Right cardiac atrium (tissue), 5 donors: ENCODE measurements at regions not wholly inside any gene's neighbourhood (a gene's known extent, or its start where the extent isn't known, plus 50 kb on each side); places are given as distances from the start of the nearest gene placed in this dataset.
"Not testable (repeated sequence)": the region's sequence is repeated elsewhere in the genome, so short reads cannot be mapped to it uniquely, and the experiment has no call there.

Experiments
- ATAC-seq, 2 donors: fragments of 200-7000 bp; cut with Tn5 transposase; one replicate each; pipeline versions ENCODE4 v1.8.0 to v1.9.1; 2020; ENCODE audit warnings: moderate library complexity in 2 of 2, mild to moderate bottlenecking in 1 of 2
- DNase-seq, 3 donors: peaks; one replicate each; pipeline ENCODE4 v3.0.0-alpha.2; 2020
- H3K27ac ChIP-seq: one replicate; pipeline ENCODE4 v1.5.1; 2013; ENCODE audit warnings: mild to moderate bottlenecking, low read length, control low read depth, moderate library complexity
- H3K27me3 ChIP-seq: one replicate; pipeline ENCODE4 v1.6.1; 2013; ENCODE audit not compliant: control insufficient read depth, insufficient read depth
- H3K4me1 ChIP-seq: one replicate; pipeline ENCODE4 v1.6.1; 2013; ENCODE audit warnings: low read length; ENCODE audit not compliant: control insufficient read depth, insufficient read depth
- H3K4me3 ChIP-seq: one replicate; pipeline ENCODE4 v1.5.1; 2013; ENCODE audit warnings: low read length, control low read depth
- H3K9me3 ChIP-seq: one replicate; pipeline ENCODE4 v1.6.1; 2013; ENCODE audit warnings: low read length; ENCODE audit not compliant: control insufficient read depth
- WGBS: extraction: QIAGEN DNeasy Blood & Tissue Kit; methylation state at CpG from one replicate; pipeline ENCODE4 v1.1.7; 2013; 5-methylcytosine and 5-hydroxymethylcytosine counted together
- intact Hi-C, 4 donors: fragments of 100-400 bp; cut with DNase I; formaldehyde crosslinking; loops; one replicate each; pipeline versions ENCODE4 v1.11.0 to v1.14.0; 2022 to 2023
- donor health status: healthy with polysubstance abuse.
- donor health status: DM: no; HTN: yes; CAD: no.
- donor health status: DM: no; HTN: no; CAD: no.
- donor health status: DM: no; HTN: yes; CAD: no; lungs with severe emphysema.
- donor health status: DM: yes; HTN: yes; CAD: no.

DNA sequence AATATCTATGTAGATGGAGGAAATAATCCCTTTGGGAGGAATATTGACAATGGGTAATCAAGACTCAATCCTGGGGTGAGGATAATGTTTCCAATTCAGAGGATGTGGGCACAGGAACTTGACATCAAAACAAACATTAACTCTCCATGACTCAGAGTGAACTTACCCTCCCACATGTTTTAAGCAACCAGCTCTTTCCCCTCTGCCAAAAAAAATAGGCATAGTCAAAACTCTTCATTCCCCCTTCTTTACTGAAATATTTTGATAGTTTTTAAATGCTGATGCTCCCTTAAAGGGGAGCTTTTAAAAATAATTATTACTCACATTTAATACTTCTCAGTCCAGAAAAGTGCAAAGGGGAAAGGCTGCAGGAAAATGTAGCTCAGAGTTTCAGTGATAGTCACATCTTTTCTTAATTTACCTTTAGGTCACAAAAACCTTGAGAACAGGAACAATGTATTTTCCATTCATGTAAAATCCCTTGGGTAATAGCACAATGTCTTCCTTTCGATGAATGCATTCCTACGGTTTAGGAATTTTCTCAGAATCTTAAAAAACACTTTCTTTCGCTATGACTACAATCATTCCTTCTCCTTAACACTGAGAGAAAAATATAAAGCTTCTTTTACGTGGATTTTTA is 298.4 kb upstream of the GRAMD2B start:
- ATAC-seq (no peak), DNase-seq (no peak)
- Histone ChIP-seq H3K27ac (no peak overlapping the region), H3K9me3 (no peaks in the 10 kb centered on the region), H3K4me1 (no peaks in the 10 kb centered on the region), H3K27me3 (no peaks in the 10 kb centered on the region), H3K4me3 (no peak overlapping the region)
- WGBS = 55% methylated on average over 4 of the region's 4 CpGs
- intact Hi-C loops = no loop called here

DNA sequence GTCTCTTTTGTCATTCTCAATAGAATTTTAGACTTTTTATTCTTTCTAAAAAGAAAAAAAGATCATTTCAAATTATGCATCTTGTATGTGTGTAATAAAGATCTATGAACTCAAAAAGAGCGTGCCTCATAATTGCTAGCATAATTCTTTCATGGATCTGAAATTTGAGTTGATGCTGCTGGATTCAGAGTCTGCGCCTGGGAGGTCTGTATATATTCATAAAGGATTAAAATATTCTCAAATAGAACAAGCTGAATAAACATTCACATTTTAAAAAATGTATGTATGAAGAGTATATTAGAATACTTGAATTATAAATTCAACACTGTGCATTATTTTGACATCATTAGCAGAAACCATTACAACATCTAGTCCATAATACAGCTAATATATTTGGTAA is 297.8 kb upstream of the GRAMD2B start:
- H3K9me3 ChIP-seq = no peaks in the 10 kb centered on the region
- DNase-seq (no peak), ATAC-seq (no peak)
- no peak overlapping the region for H3K27ac ChIP-seq
- no peaks in the 10 kb centered on the region for H3K27me3 ChIP-seq
- no peaks in the 10 kb centered on the region for H3K4me1 ChIP-seq
- H3K4me3 ChIP-seq = no peak overlapping the region
- intact Hi-C loops = no loop called here
- 90% methylated on average over 2 of the region's 2 CpGs for WGBS

DNA sequence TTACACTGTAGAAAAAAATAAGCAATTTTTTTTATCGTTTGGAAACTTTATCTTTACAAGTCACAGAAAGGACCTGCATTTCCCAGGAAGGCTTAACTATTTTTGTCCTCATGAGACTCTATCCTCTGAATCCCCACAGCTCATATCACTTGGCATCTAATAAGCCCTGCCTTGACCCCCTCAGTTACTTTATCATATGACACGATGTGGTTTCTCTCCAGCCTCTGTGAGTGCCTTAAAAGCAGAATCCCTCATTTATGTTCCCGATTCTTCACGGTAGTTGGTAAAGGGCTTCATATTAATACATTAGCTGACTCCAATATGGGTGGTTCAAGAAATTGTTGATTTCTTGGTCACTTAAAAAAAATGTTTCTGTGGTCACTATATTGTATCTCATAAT is 296.6 kb upstream of the GRAMD2B start:
- Histone ChIP-seq H3K9me3 (no peaks in the 10 kb centered on the region), H3K27ac (no peak overlapping the region), H3K4me3 (no peak overlapping the region), H3K4me1 (no peaks in the 10 kb centered on the region), H3K27me3 (no peaks in the 10 kb centered on the region)
- no peak for DNase-seq
- no peak for ATAC-seq
- intact Hi-C loops = no loop called here
- WGBS = 64% methylated on average over 4 of the region's 4 CpGs

DNA sequence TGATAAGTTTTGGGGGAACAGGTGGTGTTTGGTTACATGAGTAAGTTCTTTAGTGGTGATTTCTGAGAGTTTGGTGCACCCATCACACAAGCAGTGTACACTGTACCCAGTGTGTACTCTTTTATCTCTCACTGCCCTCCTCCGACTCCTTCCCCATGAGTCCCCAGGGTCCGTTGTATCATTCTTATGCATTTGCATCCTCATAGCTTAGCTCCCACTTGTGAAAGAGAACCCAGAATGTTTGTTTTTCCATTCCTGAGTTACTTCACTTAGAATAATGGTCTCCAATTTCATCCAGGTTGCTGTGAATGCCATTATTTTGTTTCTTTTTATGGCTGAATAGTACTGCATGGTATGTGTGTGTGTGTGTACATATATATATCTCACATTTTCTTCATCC is 295.8 kb upstream of the GRAMD2B start:
- ATAC-seq = not testable (repeated sequence)

DNA sequence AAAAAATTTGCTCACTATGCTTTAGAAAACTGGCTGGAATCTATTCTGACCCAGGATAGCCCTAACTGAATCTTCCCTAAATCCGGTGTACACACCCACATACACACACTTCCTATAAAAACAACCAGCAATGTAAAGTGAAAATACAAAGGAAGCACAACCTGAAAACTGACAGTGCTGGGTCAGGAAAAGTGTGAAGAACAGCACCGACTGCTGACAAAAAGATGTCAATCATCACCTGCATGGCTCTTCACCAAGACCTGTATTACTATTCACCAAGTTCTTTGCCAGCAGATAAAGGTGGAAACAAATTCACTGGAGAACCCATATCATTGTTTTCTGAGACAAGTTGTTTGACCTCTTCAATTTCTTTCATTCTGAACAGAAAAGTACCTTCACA is 293.8 kb upstream of the GRAMD2B start:
- Histone ChIP-seq H3K9me3 (no peaks in the 10 kb centered on the region), H3K4me1 (no peaks in the 10 kb centered on the region), H3K27me3 (no peaks in the 10 kb centered on the region), H3K27ac (no peak overlapping the region), H3K4me3 (no peak overlapping the region)
- 62% methylated on average over 2 of the region's 2 CpGs for WGBS
- intact Hi-C loops = no loop called here
- ATAC-seq = no peak
- no peak for DNase-seq

More for the DNA sequence above, 295.8 kb upstream of the GRAMD2B start:
- H3K9me3 ChIP-seq, DNase-seq, H3K27ac ChIP-seq, H3K4me1 ChIP-seq, H3K27me3 ChIP-seq, H3K4me3 ChIP-seq, intact Hi-C loops: not testable (repeated sequence)
- 94% methylated on average over 2 of the region's 2 CpGs for WGBS

DNA sequence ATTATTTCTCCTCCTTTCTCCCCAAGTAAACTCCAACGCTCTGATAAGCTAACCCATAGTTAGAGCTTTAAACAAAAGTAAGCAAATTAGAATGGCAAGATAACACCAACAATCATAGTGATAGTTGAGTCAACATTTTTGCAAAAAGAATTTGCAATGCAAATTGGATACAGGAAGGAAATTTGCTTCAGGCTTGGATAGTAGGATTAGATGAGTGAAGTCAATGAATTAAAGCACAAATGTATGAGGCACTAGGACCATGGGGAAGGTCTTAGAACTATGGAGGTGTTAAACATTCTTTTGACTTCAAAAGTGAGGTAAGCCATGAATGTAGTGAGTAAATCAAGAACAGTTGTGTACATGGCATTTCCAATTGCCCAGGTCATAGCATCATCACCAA is 289.8 kb upstream of the GRAMD2B start:
- no peak overlapping the region for H3K27ac ChIP-seq
- no peak for ATAC-seq
- no peak for DNase-seq
- 87% methylated on average over 1 of the region's 1 CpG for WGBS
- no peaks in the 10 kb centered on the region for H3K9me3 ChIP-seq
- H3K4me1 ChIP-seq = no peaks in the 10 kb centered on the region
- intact Hi-C loops = no loop called here
- no peaks in the 10 kb centered on the region for H3K27me3 ChIP-seq
- H3K4me3 ChIP-seq = no peak overlapping the region

DNA sequence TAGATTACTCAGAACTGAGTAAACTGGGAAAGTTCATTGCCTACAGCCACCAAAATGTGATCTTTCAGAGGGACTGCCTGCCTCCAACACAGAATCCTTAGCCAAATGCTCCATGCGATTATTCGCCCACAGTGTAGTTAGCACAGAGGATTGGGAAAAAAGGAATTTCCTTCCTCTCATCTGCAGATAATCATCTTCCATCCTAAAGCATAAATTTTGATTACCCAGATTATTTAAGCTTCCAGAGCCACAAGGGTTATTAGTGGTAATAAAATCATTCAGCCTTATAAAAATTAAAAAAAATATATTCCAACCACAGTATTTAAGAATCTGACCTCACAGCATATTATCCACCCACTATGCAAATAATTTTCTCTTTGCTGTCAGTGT is 285.3 kb upstream of the GRAMD2B start:
- DNase-seq (no peak), ATAC-seq (no peak)
- Histone ChIP-seq H3K4me1 (no peaks in the 10 kb centered on the region), H3K4me3 (no peak overlapping the region), H3K27me3 (no peaks in the 10 kb centered on the region), H3K27ac (no peak overlapping the region), H3K9me3 (no peaks in the 10 kb centered on the region)
- intact Hi-C loops = no loop called here
- 50% methylated on average over 2 of the region's 2 CpGs for WGBS

DNA sequence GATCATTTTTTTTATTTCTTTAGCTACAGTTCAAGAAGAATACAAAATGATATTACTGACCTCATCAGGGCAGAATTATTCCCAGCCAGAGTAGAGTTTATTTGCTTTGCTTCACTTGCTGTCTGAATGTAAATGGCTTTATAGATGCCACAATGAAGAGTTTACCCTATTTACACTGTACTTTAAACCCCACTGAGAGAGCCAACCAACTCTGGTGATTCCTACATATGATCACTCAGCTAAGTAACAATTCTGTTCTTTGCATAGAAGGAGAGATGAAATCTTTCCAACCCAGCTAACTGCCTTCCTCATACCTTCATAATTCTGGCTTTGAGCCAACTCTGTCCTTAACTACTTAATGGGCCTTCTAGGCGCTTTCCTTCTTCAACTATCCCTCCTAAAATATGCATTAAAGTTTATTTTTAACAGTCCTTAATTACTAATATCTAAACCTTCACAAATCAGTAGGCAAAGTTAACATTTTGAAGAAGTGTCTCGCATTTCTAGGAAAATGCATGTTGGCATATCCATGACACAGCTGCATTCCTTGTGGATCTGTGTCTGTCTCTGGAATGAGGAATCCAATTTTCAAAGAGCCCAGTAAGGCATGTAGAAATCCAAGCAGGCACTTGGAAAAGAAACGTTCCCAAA is 284.8 kb upstream of the GRAMD2B start:
- ATAC-seq (no peak), DNase-seq (no peak)
- Histone ChIP-seq H3K9me3 (no peaks in the 10 kb centered on the region), H3K27ac (no peak overlapping the region), H3K27me3 (no peaks in the 10 kb centered on the region), H3K4me3 (no peak overlapping the region), H3K4me1 (no peaks in the 10 kb centered on the region)
- intact Hi-C loops = no loop called here
- 70% methylated on average over 3 of the region's 3 CpGs for WGBS

DNA sequence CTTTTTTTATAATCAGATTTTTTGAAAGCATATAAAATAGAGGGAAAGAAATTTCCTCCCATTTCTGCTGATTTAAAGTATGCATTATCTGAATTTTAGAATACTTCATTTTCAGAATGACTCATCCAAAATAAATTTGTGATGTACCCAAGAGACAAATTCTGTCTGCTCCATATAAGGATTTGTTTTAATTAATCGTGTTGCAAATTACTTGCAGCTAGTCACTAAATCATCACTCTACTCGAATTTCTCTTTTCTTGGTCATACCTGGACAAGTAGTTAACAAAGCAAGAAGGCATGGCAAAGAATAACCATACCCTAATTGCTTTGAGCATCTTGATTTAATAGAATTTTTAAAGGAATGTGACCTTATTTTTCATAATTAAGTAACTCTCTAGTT is 284.1 kb upstream of the GRAMD2B start:
- ATAC-seq (no peak), DNase-seq (no peak)
- Histone ChIP-seq H3K9me3 (no peaks in the 10 kb centered on the region), H3K27me3 (no peaks in the 10 kb centered on the region), H3K4me1 (no peaks in the 10 kb centered on the region), H3K4me3 (no peak overlapping the region), H3K27ac (no peak overlapping the region)
- intact Hi-C loops = no loop called here
- 75% methylated on average over 2 of the region's 2 CpGs for WGBS

DNA sequence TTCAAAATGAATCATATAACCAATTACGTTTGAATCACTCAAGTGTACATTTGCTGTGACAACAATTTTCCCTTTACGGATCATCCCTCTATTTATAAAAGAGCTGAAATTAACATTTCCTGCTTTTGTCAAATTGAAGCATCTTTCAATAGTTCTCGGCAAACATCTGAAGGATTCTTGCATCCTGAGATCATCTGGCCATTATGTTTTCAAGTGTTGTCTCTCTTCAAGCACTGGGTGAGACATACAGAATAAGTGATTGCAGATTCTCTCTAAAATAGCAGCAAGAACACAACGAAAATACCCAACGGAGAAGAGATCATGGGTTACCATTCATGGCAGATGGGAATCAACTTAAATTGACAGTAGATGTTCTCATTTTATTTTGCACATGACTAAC is 283.4 kb upstream of the GRAMD2B start:
- H3K4me3 ChIP-seq = no peak overlapping the region
- H3K9me3 ChIP-seq = no peaks in the 10 kb centered on the region
- WGBS = 36% methylated on average over 5 of the region's 5 CpGs
- intact Hi-C loops = no loop called here
- no peaks in the 10 kb centered on the region for H3K4me1 ChIP-seq
- DNase-seq = no peak
- no peaks in the 10 kb centered on the region for H3K27me3 ChIP-seq
- no peak overlapping the region for H3K27ac ChIP-seq
- no peak for ATAC-seq

DNA sequence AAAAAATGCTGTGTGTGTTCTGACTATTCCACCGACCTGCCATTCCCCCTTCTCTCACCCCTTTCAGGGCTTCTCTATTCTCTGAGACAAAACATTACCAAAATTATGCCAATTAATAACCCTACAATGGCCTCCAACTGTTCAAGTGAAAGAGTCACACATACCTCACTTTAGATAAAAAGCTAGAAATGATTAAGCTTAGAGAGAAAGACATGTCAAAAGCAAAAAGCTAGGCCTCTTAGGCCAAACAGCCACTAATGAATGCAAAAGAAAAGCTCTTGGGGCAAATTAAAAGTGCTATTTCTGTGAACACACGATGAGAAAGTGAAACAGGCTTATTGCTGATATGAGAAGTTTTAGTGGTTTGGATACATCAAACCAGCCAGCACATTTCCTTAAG is 279.6 kb upstream of the GRAMD2B start:
- WGBS = 56% methylated on average over 2 of the region's 2 CpGs
- H3K27ac ChIP-seq = no peak overlapping the region
- H3K4me1 ChIP-seq = no peaks in the 10 kb centered on the region
- no peaks in the 10 kb centered on the region for H3K9me3 ChIP-seq
- H3K4me3 ChIP-seq = no peak overlapping the region
- ATAC-seq (no peak), DNase-seq (no peak)
- intact Hi-C loops = no loop called here
- H3K27me3 ChIP-seq = no peaks in the 10 kb centered on the region

DNA sequence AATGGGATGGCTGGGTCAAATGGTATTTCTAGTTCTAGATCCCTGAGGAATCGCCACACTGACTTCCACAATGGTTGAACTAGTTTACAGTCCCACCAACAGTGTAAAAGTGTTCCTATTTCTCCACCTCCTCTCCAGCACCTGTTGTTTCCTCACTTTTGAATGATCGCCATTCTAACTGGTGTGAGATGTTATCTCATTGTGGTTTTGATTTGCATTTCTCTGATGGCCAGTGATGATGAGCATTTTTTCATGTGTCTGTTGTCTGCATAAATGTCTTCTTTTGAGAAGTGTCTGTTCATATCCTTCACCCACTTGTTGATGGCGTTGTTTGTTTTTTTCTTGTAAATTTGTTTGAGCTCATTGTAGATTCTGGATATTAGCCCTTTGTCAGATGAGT is 272.9 kb upstream of the GRAMD2B start:
- H3K9me3 ChIP-seq, H3K4me1 ChIP-seq, H3K27ac ChIP-seq, H3K4me3 ChIP-seq, DNase-seq, H3K27me3 ChIP-seq, intact Hi-C loops, ATAC-seq: not testable (repeated sequence)
- 95% methylated on average over 2 of the region's 3 CpGs for WGBS
